ENCODE measurements at regions not wholly inside any gene's neighbourhood (a gene's known extent, or its start where the extent isn't known, plus 50 kb on each side); places are given as distances from the start of the nearest gene placed in this dataset.
A peak's percentile ranks its signal among the peaks of the same experiment; 100 is the strongest.

- no peak overlapping the region for H2BK120ac ChIP-seq (ENCODE audit: low read depth, low read length)
- H2BK15ac ChIP-seq (ENCODE audit: low read depth, low read length) = no peak overlapping the region
- no peak overlapping the region for H4K91ac ChIP-seq (ENCODE audit: insufficient read depth, low read depth, low read length)
- no peak overlapping the region for H3K23ac ChIP-seq (ENCODE audit: low read depth, low read length)
- 50% methylated on average over 2 of the region's 11 CpGs; no CpG with 5 or more reads in 1 of the 2 experiments for WGBS, 2 experiments (ENCODE audit: extremely low coverage in 2 of 2, insufficient read length in 1 of 2)
- dilution Hi-C loops (cut with HindIII; ENCODE audit: low sequenced_read_pairs, unreplicated experiment) = no loop called here
- H3K9ac ChIP-seq (ENCODE audit: low read depth, low read length) = no peak overlapping the region
- no peak overlapping the region for H3K14ac ChIP-seq (replicated peaks; ENCODE audit: low read depth, low read length)
- H3K4me2 ChIP-seq (ENCODE audit: low read depth, low read length) = no peak overlapping the region
- H3K9me1 ChIP-seq (ENCODE audit: insufficient read depth, low read length) = no peaks in the 10 kb centered on the region
- peak overlapping the region; percentile 37 for H2AFZ ChIP-seq (replicated peaks; ENCODE audit: low read length, poor library complexity)
- CTCF ChIA-PET = no interaction called here
- no peak overlapping the region for H4K8ac ChIP-seq (ENCODE audit: low read depth in 2 of 2, low read length in 2 of 2)
- H4K5ac ChIP-seq (ENCODE audit: low read depth, low read length) = no peak overlapping the region
- in situ Hi-C loops (cut with MboI; ENCODE audit: low sequenced_read_pairs) = no loop called here
- H3K79me1 ChIP-seq (ENCODE audit: low read depth in 1 of 2, low read length in 2 of 2) = no peaks in the 10 kb centered on the region
- POLR2A ChIA-PET (ENCODE audit: unreplicated experiment) = no interaction called here
- DNase-seq (no peak), ATAC-seq (ENCODE audit: low read depth) (no peak)
- intact Hi-C loops (cut with micrococcal nuclease) = no loop called here
- H3K27me3 ChIP-seq (ENCODE audit: control insufficient read depth, insufficient read depth, low read length) = peaks cover 37% of the 10 kb centered on the region
- H3K18ac ChIP-seq (ENCODE audit: low read depth, low read length) = no peak overlapping the region
- no peaks in the 10 kb centered on the region for H3K36me3 ChIP-seq (ENCODE audit: control insufficient read depth, insufficient read depth, low read length)
- no peak overlapping the region for H3K4me3 ChIP-seq (ENCODE audit: insufficient read depth, low read depth, low read length)
- H3K4ac ChIP-seq (ENCODE audit: low read depth, low read length) = no peak overlapping the region
- no peak overlapping the region for H2BK20ac ChIP-seq (ENCODE audit: low read depth, low read length)
- no peaks in the 10 kb centered on the region for H3K9me3 ChIP-seq (ENCODE audit: control insufficient read depth, insufficient read depth, low read length)
- no peak overlapping the region for H3K56ac ChIP-seq (ENCODE audit: extremely low read depth, insufficient read depth, low read length)
- H3K27ac ChIP-seq (ENCODE audit: insufficient read depth, low read length) = no peak overlapping the region
- TF ChIP-seq MAZ (IDR thresholded peaks at IDR 0.05; ENCODE audit: borderline replicate concordance, low read depth, low read length) = no peak
- no peak for TF ChIP-seq CTCF (conservative IDR thresholded peaks at IDR 0.05; ENCODE audit: low read depth, low read length)
- no peak for TF ChIP-seq MXI1 (IDR thresholded peaks at IDR 0.05; ENCODE audit: borderline replicate concordance, low read depth, low read length)
- no peak for TF ChIP-seq ELK1 (IDR thresholded peaks at IDR 0.05; ENCODE audit: borderline replicate concordance, low read depth, low read length)
- TF ChIP-seq FOS (IDR thresholded peaks at IDR 0.05; ENCODE audit: low read depth, low read length) = no peak
- TF ChIP-seq RFX5 (IDR thresholded peaks at IDR 0.05; ENCODE audit: low read depth, low read length) = no peak
- H2AK5ac ChIP-seq (ENCODE audit: low read depth, low read length) = no peak overlapping the region
- H2AK9ac ChIP-seq (replicated peaks; ENCODE audit: low read depth, low read length, poor library complexity) = no peak overlapping the region
- no TSS peak for BruUV-seq (replicated peaks)
- no peaks in the 10 kb centered on the region for H4K20me1 ChIP-seq (ENCODE audit: insufficient read depth, low read length)
- peaks cover 9% of the 10 kb centered on the region for H3K4me1 ChIP-seq (ENCODE audit: control insufficient read depth, insufficient read depth, low read length)
- no peak overlapping the region for H2BK5ac ChIP-seq (ENCODE audit: low read depth, low read length, poor library complexity, severe bottlenecking)
Observed at GRCh38 chr9:134240361-134240760, 76.0 kb upstream of the RNU6ATAC start.
